ENCODE measurements at regions not wholly inside any gene's neighbourhood (a gene's known extent, or its start where the extent isn't known, plus 50 kb on each side); places are given as distances from the start of the nearest gene placed in this dataset.

GRCh38 chr7:52091996-52092395 is 775.4 kb upstream of the COBL start:
- Histone ChIP-seq H3K36me3 (ENCODE audit: control insufficient read depth, insufficient read depth, low read length) (no peaks in the 10 kb centered on the region), H3K4me3 (ENCODE audit: low read length) (no peak overlapping the region), H3K27me3 (ENCODE audit: control insufficient read depth, insufficient read depth, low read length) (no peaks in the 10 kb centered on the region), H3K4me1 (ENCODE audit: control insufficient read depth, insufficient read depth, low read length) (peaks cover 1% of the 10 kb centered on the region; the same call in 1 of the 2 replicates), H3K9me3 (ENCODE audit: control insufficient read depth, insufficient read depth, low read length) (no peaks in the 10 kb centered on the region), H3K27ac (ENCODE audit: low read length) (no peak overlapping the region)
- no peak for DNase-seq (ENCODE audit: low read depth, low spot score)
- WGBS (ENCODE audit: insufficient coverage, insufficient read length), result no CpG with 5 or more reads among the region's 2 CpGs

- H3K4me3 ChIP-seq (ENCODE audit: low read length), result no peak overlapping the region
- DNase-seq (ENCODE audit: low read depth, low spot score), result no peak
- no peaks in the 10 kb centered on the region for H3K36me3 ChIP-seq (ENCODE audit: control insufficient read depth, insufficient read depth, low read length)
- H3K27ac ChIP-seq (ENCODE audit: low read length), result no peak overlapping the region
- no CpG with 5 or more reads among the region's 6 CpGs for WGBS (ENCODE audit: insufficient coverage, insufficient read length)
- no peaks in the 10 kb centered on the region for H3K27me3 ChIP-seq (ENCODE audit: control insufficient read depth, insufficient read depth, low read length)
- H3K4me1 ChIP-seq (ENCODE audit: control insufficient read depth, insufficient read depth, low read length), result peaks cover 1% of the 10 kb centered on the region; the same call in 1 of the 2 replicates
- no peaks in the 10 kb centered on the region for H3K9me3 ChIP-seq (ENCODE audit: control insufficient read depth, insufficient read depth, low read length)
Measured at GRCh38 chr7:52091101-52091500, 774.5 kb upstream of the COBL start.

GRCh38 chr7:52088008-52088901 is 771.6 kb upstream of the COBL start:
- WGBS (ENCODE audit: insufficient coverage, insufficient read length), result no CpG with 5 or more reads among the region's 49 CpGs
- Histone ChIP-seq H3K4me3 (ENCODE audit: low read length) (peak overlapping the region; percentile 23; the same call in 1 of the 2 replicates), H3K27ac (ENCODE audit: low read length) (no peak overlapping the region)

GRCh38 chr7:52085610-52086009 is 769.0 kb upstream of the COBL start:
- Histone ChIP-seq H3K4me1 (ENCODE audit: control insufficient read depth, insufficient read depth, low read length) (peaks cover 7% of the 10 kb centered on the region; the same call in 1 of the 2 replicates), H3K27ac (ENCODE audit: low read length) (no peak overlapping the region), H3K36me3 (ENCODE audit: control insufficient read depth, insufficient read depth, low read length) (no peaks in the 10 kb centered on the region), H3K4me3 (ENCODE audit: low read length) (no peak overlapping the region), H3K27me3 (ENCODE audit: control insufficient read depth, insufficient read depth, low read length) (no peaks in the 10 kb centered on the region), H3K9me3 (ENCODE audit: control insufficient read depth, insufficient read depth, low read length) (no peaks in the 10 kb centered on the region)
- no peak for DNase-seq (ENCODE audit: low read depth, low spot score)
- no CpG with 5 or more reads among the region's 2 CpGs for WGBS (ENCODE audit: insufficient coverage, insufficient read length)

More at GRCh38 chr7:52088008-52088901, 771.6 kb upstream of the COBL start:
- no peaks in the 10 kb centered on the region for H3K27me3 ChIP-seq (ENCODE audit: control insufficient read depth, insufficient read depth, low read length)
- no peaks in the 10 kb centered on the region for H3K9me3 ChIP-seq (ENCODE audit: control insufficient read depth, insufficient read depth, low read length)
- H3K4me1 ChIP-seq (ENCODE audit: control insufficient read depth, insufficient read depth, low read length), result peaks cover 7% of the 10 kb centered on the region; the same call in 1 of the 2 replicates
- peak; percentile 82 for DNase-seq (ENCODE audit: low read depth, low spot score)
- H3K36me3 ChIP-seq (ENCODE audit: control insufficient read depth, insufficient read depth, low read length), result no peaks in the 10 kb centered on the region

DNA sequence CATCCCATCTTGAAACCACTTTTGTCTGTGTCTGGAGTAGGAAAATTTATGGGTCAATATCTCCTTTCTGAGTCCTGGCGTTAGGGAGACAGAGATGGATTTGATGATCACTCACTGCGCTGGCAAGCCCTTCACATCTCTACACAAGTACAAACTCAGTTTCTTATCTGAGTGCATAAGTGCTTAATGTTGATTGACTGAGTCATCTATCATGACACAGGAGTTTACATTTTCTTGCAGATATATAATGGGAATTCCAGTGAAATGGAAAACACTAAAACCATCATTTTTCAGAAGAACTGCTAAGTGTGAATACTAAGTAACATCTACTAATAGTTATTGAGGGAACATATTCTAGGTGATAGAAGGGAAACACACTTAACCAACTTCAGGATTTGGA is 763.9 kb upstream of the COBL start:
- no peaks in the 10 kb centered on the region for H3K9me3 ChIP-seq (ENCODE audit: control insufficient read depth, insufficient read depth, low read length)
- no peak overlapping the region for H3K4me3 ChIP-seq (ENCODE audit: low read length)
- no peak for DNase-seq (ENCODE audit: low read depth, low spot score)
- peaks cover 3% of the 10 kb centered on the region; the same call in 1 of the 2 replicates for H3K4me1 ChIP-seq (ENCODE audit: control insufficient read depth, insufficient read depth, low read length)
- no peaks in the 10 kb centered on the region for H3K36me3 ChIP-seq (ENCODE audit: control insufficient read depth, insufficient read depth, low read length)
- H3K27ac ChIP-seq (ENCODE audit: low read length), result no peak overlapping the region
- no peaks in the 10 kb centered on the region for H3K27me3 ChIP-seq (ENCODE audit: control insufficient read depth, insufficient read depth, low read length)
- no CpG with 5 or more reads among the region's 2 CpGs for WGBS (ENCODE audit: insufficient coverage, insufficient read length)

DNA sequence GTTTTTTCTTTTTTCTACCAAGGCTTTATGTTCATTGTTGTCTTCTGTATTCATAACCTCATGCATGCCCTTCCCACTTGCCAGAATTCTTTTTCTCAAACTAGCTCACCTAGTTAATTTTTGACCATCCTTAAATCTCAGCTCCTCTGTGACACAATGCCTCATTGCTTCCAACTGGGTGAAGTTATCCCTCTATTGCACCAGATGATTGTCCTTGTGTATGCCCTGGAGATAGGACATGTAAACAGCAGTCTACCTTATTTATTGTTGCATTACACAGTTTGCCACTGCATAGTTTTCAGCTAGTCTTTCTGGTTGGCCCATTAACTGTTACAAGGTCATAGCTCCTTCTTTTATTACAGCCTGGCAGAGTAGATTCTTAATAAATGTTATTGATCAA is 763.1 kb upstream of the COBL start:
- H3K27me3 ChIP-seq (ENCODE audit: control insufficient read depth, insufficient read depth, low read length), result no peaks in the 10 kb centered on the region
- H3K4me1 ChIP-seq (ENCODE audit: control insufficient read depth, insufficient read depth, low read length), result no peaks in the 10 kb centered on the region
- no peak overlapping the region for H3K27ac ChIP-seq (ENCODE audit: low read length)
- H3K9me3 ChIP-seq (ENCODE audit: control insufficient read depth, insufficient read depth, low read length), result no peaks in the 10 kb centered on the region
- no peaks in the 10 kb centered on the region for H3K36me3 ChIP-seq (ENCODE audit: control insufficient read depth, insufficient read depth, low read length)
- DNase-seq (ENCODE audit: low read depth, low spot score), result no peak
- H3K4me3 ChIP-seq (ENCODE audit: low read length), result no peak overlapping the region

- no peaks in the 10 kb centered on the region for H3K27me3 ChIP-seq (ENCODE audit: control insufficient read depth, insufficient read depth, low read length)
- no peak overlapping the region for H3K27ac ChIP-seq (ENCODE audit: low read length)
- no peaks in the 10 kb centered on the region for H3K9me3 ChIP-seq (ENCODE audit: control insufficient read depth, insufficient read depth, low read length)
- no peaks in the 10 kb centered on the region for H3K36me3 ChIP-seq (ENCODE audit: control insufficient read depth, insufficient read depth, low read length)
- no peak for DNase-seq (ENCODE audit: low read depth, low spot score)
- no peaks in the 10 kb centered on the region for H3K4me1 ChIP-seq (ENCODE audit: control insufficient read depth, insufficient read depth, low read length)
- H3K4me3 ChIP-seq (ENCODE audit: low read length), result no peak overlapping the region
- no CpG with 5 or more reads among the region's 2 CpGs for WGBS (ENCODE audit: insufficient coverage, insufficient read length)
Measured at GRCh38 chr7:52077571-52077970, 761.0 kb upstream of the COBL start.

DNA sequence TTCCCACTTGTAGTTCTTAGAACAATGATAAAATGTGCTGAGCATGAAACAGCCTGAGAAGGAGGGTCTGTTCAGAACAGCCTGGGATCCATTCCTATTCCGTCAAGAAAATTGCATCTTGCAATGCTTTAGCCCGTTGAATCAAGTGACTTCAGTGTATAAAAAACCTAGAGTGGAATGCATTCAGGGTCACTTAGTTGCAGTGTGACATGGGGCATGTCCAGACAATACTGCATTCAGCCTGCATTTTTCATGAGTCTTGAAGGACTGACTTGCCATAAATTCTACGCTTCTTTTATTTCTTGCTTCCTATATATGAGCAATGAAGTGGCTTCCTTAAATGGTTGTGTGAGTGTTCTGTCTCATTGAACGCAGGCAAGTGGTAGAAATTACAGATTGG is 758.3 kb upstream of the COBL start:
- H3K27me3 ChIP-seq (ENCODE audit: control insufficient read depth, insufficient read depth, low read length), result no peaks in the 10 kb centered on the region
- no peaks in the 10 kb centered on the region for H3K9me3 ChIP-seq (ENCODE audit: control insufficient read depth, insufficient read depth, low read length)
- no peaks in the 10 kb centered on the region for H3K4me1 ChIP-seq (ENCODE audit: control insufficient read depth, insufficient read depth, low read length)
- H3K36me3 ChIP-seq (ENCODE audit: control insufficient read depth, insufficient read depth, low read length), result no peaks in the 10 kb centered on the region
- no peak overlapping the region for H3K4me3 ChIP-seq (ENCODE audit: low read length)
- H3K27ac ChIP-seq (ENCODE audit: low read length), result no peak overlapping the region
- no CpG with 5 or more reads among the region's 4 CpGs for WGBS (ENCODE audit: insufficient coverage, insufficient read length)
- DNase-seq (ENCODE audit: low read depth, low spot score), result no peak

DNA sequence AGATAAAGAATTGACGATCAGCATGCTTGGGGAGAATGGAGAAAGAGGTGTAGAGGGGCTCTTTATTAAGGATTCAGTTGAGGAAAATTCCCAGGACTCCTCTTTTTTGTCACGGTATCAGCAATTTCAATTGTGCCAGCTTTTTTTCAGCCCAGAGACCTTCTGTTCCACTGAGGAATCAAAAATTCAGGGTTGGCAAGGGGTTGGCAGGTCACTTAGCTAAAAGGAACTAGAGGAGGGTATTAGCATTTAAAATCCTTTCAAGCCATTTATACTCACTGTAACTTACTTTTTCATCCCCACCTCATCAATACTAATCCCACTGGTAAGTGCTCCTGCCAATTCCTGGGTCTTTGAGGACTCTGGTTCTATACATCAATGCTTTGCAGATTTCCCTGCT is 757.5 kb upstream of the COBL start:
- WGBS (ENCODE audit: insufficient coverage, insufficient read length), result no CpG with 5 or more reads among the region's 2 CpGs
- H3K27me3 ChIP-seq (ENCODE audit: control insufficient read depth, insufficient read depth, low read length), result no peaks in the 10 kb centered on the region

DNA sequence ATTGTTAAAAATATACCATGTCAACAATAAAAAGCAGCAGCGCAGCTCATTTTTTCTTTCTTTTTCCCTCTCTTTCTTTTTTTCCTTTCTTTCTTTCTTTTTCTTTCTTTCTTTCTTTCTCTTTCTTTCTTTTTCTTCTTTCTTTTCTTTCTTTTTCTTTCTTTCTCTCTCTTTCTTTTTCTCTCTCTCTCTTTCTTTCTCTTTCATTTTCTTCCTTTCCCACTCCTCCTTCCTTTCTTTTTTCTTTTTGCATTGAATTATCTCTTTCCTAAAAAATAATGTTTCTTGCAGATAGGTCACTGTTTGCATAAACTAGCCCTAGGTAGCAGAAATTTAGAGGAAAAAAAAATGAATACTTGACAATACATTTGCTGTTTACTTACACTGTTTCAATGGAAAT is 755.1 kb upstream of the COBL start:
- no peaks in the 10 kb centered on the region for H3K4me1 ChIP-seq (ENCODE audit: control insufficient read depth, insufficient read depth, low read length)
- DNase-seq (ENCODE audit: low read depth, low spot score), result no peak
- H3K36me3 ChIP-seq (ENCODE audit: control insufficient read depth, insufficient read depth, low read length), result no peaks in the 10 kb centered on the region
- WGBS (ENCODE audit: insufficient coverage, insufficient read length), result no CpG with 5 or more reads among the region's 1 CpG
- H3K4me3 ChIP-seq (ENCODE audit: low read length), result no peak overlapping the region
- H3K9me3 ChIP-seq (ENCODE audit: control insufficient read depth, insufficient read depth, low read length), result no peaks in the 10 kb centered on the region
- H3K27me3 ChIP-seq (ENCODE audit: control insufficient read depth, insufficient read depth, low read length), result no peaks in the 10 kb centered on the region
- H3K27ac ChIP-seq (ENCODE audit: low read length), result no peak overlapping the region

More for the DNA sequence above, 757.5 kb upstream of the COBL start:
- DNase-seq (ENCODE audit: low read depth, low spot score), result no peak
- H3K36me3 ChIP-seq (ENCODE audit: control insufficient read depth, insufficient read depth, low read length), result no peaks in the 10 kb centered on the region
- no peaks in the 10 kb centered on the region for H3K9me3 ChIP-seq (ENCODE audit: control insufficient read depth, insufficient read depth, low read length)
- no peaks in the 10 kb centered on the region for H3K4me1 ChIP-seq (ENCODE audit: control insufficient read depth, insufficient read depth, low read length)
- no peak overlapping the region for H3K4me3 ChIP-seq (ENCODE audit: low read length)
- no peak overlapping the region for H3K27ac ChIP-seq (ENCODE audit: low read length)

DNA sequence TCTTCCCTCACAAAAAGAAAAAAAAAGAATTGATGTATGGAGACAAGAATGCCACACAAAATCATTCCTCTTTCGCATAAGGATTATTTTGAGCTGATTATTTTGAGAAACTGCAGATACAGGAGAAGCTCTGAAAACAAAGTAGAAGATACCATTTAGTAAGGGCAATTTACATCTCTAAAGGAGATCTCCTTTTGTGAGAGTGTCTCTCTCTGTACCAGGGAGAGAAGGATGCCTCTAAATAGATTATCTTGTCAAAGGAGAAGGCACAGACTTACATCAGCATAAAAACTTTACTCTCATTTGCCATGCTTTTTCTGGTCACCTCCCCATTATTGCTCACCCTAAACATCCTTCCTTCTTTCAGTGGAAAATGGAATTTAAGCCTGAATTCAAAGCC is 747.9 kb upstream of the COBL start:
- Histone ChIP-seq H3K36me3 (ENCODE audit: control insufficient read depth, insufficient read depth, low read length) (no peaks in the 10 kb centered on the region), H3K27ac (ENCODE audit: low read length) (no peak overlapping the region), H3K27me3 (ENCODE audit: control insufficient read depth, insufficient read depth, low read length) (no peaks in the 10 kb centered on the region), H3K9me3 (ENCODE audit: control insufficient read depth, insufficient read depth, low read length) (no peaks in the 10 kb centered on the region), H3K4me1 (ENCODE audit: control insufficient read depth, insufficient read depth, low read length) (no peaks in the 10 kb centered on the region; the same call in 1 of the 2 replicates), H3K4me3 (ENCODE audit: low read length) (no peak overlapping the region)
- WGBS (ENCODE audit: insufficient coverage, insufficient read length), result no CpG with 5 or more reads among the region's 1 CpG
- no peak for DNase-seq (ENCODE audit: low read depth, low spot score)

All from iPS DF 6.9 (cell line).